HG03135 (cell line): ENCODE measurements at regions not wholly inside any gene's neighbourhood (a gene's known extent, or its start where the extent isn't known, plus 50 kb on each side); places are given as distances from the start of the nearest gene placed in this dataset.
A peak's percentile ranks its signal among the peaks of the same experiment; 100 is the strongest.

Source experiments
- ATAC-seq: cut with Tn5 transposase; IDR thresholded peaks from one replicate; pipeline ENCODE4 v1.9.1; 2021; ENCODE audit warnings: mild to moderate bottlenecking, moderate library complexity; ENCODE audit not compliant: unreplicated experiment

DNA sequence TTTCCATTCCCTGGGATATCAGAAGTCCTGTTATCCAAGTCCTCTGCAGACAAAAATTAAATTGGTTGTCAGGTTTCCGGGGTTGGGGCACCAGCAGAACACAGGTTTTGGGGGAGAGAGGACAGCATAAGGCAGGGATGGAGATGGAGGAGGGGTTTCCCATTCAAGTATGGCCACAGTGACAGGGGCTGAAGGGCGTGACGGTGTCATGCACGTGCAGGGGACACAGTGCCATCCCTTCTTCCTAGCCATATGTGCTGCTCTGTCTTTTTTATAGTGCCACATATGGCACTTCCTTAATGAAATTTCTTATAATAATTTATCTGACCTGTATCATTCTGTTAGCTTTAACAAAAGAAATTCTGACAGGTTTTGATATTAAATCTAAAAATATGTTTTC, 259.2 kb downstream of the PTEN start:
- no peak for ATAC-seq

DNA sequence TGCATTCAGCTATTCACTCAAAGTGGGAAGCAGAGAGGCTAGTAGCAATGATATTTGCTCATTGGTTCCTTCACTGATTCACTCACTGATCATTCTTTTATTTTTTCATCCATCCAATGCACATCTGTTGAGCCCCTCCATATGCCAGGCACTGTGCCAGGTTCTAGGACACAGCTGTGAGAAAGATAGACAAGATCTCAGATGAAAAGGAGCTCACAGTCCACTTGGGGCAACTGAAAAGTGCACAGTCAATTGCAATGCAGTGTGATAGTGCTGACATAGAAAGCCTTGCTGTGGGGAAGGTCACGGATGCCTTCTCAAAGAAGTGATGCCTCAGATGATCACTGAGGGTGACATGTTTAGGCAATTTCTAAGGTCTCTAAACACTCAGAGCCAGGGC, 262.3 kb downstream of the PTEN start:
- ATAC-seq: no peak

- no peak for ATAC-seq
Measured at GRCh38 chr10:88126699-88127098, 263.3 kb downstream of the PTEN start.

DNA sequence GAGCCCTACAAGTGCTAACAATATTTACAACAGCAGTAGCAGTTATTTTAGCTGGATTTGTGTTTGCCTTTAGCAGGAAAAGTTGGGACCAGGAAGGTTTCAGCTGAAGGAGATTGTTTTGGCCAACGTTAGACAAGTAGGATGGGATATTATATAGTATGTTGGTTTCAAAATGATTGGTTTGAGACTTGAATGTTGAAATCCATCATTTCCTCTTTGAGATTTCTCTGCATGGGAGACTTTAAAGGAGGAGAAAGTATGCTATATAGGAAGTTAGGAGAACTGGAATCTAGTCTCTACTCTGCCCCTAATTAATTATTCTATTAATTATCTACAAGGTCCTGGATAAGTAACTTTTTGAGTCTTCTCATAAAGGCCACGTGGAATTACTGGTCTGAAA, 263.8 kb downstream of the PTEN start:
- no peak for ATAC-seq

DNA sequence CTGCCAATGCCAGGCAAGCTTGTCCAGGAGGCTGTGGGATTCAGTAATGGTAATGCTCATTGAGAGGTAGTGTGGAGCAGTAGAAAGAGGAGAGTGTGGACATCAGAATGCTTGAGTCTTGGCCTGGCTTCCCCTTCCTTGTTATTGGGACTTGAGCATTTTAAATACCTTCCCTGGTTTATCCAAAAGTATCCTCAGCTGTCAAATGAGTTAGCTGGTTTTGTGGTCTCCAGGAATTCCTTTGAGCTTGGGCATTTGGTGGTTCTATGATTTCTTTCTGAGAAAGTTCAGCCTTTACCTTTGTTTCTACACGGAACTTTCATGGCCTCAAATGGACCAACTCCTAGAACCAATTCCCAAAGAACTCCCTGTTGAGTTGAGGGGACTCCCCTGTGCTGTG, 264.3 kb downstream of the PTEN start:
- no peak for ATAC-seq

DNA sequence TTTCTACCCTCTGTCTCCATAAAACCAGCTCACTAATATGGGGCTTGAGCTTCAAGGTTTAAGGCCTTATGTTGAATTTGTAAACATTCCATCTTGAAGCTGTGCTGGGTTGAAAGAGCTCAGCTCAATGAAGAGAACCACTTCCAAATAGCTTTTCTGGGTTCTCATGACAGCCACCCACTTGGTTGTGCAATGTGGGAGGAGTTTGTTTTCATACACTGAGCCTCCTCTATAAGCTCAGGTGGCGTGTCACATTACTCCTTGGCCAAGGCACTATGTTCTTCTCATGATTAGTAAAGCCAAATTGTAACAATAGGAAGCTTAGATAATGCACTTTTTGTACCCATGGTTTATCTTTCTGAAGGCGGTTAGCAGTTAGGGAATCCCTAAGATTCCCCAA, 265.6 kb downstream of the PTEN start:
- ATAC-seq: no peak

GRCh38 chr10:88130912-88131311, 267.5 kb downstream of the PTEN start:
- ATAC-seq: no peak

DNA sequence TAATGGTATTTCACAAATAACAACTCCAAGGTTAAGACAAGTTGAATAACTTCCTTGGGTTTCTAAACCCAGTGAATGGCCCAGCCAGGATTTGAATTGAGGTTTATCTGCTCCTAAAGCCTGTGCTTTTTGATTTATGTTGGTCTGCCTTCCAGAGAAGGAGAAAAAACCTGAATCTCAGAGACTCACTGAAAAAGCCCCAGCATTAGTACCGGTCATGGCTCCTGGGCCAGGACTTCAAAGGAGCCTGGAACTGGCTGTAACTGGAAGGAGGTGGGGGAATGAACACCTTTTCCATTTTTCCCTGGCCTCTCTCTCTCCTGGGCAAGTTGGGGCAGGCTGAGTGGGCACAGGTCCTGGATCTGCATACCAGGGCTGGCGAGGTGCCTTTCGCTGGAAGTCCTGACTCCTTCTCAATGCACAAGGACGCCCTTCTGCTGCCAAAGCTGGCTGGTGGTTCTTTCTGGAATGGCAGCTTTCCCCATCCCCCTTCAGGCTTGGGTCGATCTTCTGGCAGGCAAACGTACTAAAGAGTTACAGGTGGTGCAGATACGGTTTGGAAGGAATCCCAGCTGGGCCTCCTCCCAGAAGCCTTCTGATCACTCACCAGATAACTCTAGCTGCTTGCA, 268.2 kb downstream of the PTEN start:
- ATAC-seq: no peak

- no peak for ATAC-seq
Measured at GRCh38 chr10:88136712-88137111, 273.3 kb downstream of the PTEN start.

- peak; percentile 89 for ATAC-seq
Measured at GRCh38 chr10:88138319-88138848, 275.0 kb downstream of the PTEN start.

GRCh38 chr10:88147000-88147798, 283.8 kb downstream of the PTEN start:
- ATAC-seq: no peak

GRCh38 chr10:88149906-88150305, 286.5 kb downstream of the PTEN start:
- no peak for ATAC-seq

- ATAC-seq: no peak
Measured at GRCh38 chr10:88150339-88150738, 286.9 kb downstream of the PTEN start.

DNA sequence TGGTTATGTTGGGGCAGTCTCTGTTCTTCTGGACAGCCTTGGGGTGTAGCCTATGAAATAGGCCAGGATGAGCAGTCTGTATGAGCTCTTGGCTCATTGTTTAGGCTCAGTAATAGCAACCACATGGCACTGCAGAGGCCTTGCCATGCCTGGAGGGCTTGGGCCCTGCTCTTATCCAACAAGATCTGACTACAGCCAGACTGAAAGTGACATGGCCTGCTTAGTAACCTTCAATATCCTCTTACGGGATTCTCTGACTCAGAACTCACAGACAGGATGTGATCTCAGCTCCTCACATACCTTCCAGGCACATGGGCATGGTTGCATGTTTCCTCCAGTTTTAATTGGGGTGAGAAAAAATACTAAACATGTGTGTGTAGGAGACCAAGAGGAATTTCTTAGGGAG, 289.3 kb downstream of the PTEN start:
- ATAC-seq: peak; percentile 73

- ATAC-seq: no peak
Measured at GRCh38 chr10:88154596-88155250, 291.3 kb downstream of the PTEN start.

DNA sequence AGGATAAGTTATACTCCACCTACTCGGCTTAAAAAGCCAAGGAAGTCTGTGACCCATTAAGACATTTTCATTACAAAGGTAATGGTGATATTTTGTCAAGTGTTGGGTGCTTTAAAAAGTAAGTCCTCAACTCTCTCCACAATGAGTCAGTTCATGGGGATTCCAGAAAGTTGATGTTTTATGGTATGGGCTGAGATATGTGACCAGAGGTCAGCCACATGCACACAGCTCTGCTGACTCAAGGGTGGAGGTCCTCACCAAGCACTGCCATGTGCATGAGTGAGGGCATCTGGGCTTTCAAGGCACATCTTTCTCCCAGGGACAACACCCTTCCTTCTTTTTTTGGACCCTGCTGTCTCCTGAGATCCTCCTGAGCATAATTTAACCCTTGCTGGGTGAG, 292.9 kb downstream of the PTEN start:
- no peak for ATAC-seq

DNA sequence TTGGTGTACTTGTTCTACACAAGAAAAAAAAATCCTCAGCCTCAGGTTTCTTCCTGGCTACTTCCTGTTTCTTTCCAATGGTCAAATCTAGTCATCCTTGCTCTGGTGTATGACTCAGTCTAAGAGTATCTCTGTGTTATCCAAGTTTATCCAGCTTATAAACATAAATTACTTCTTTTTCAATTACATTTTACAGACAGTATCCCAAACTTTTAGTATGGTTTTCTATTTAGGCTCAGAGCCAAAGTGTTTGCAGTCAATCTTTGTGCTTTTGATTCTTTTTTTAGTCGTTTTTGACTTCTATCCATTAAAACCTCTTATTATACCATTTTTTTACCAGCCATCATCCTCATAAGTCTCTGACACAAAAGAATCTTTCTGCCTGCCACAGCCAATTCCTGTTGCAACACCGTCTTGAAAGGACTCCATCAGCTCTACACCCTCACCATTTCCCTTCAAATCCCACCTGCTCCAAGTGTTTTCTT, 294.6 kb downstream of the PTEN start:
- ATAC-seq: no peak

- ATAC-seq: no peak
Measured at GRCh38 chr10:88158526-88159122, 295.2 kb downstream of the PTEN start.

DNA sequence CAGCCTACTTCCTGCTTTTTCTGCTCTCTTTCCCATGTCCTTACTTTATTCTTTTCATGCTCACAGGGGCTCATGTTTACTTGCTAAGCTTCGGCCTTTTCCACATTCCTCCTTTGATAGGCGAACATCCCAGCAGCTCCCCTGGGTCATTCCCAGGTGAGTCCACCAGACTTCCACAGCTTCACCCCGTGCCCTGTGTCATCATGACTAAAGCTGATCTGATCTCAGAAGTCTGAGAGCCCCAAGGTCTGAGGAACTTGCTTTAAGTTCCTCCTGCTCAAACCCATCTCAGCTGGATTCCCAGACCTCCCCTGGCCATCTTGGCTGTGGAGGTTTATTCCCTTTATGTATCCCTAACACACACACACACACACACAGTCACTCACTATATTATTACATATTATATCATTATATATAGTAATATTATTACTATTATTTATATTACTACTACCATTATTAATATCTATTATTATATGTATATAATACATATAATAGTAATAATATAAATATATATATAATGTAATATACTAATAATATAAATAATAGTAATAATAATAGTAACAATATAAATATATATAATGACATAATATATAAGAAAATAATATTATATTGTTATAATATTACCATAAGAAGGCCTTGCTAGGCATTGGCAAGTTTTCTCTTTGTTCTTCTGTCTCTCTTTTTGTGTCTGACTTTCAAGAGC, 295.9 kb downstream of the PTEN start:
- no peak for ATAC-seq

DNA sequence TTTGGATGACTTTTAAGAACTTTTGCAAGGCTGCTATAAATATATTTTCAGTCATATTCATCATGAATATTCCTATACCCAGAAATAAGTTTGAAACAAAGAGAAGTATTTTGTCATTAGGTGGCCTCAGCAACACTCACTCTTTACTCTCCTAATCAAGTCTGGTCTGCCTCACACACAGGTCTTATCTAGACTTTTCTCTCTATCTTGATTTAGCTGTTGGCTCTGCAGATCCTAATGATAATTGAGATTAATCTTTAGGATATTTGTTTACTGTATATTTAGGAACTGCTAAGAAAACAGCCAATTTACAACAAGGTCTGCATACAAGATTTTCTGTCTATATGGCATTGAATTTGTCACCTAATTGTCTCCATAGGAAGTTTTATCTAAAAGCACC, 297.6 kb downstream of the PTEN start:
- no peak for ATAC-seq

DNA sequence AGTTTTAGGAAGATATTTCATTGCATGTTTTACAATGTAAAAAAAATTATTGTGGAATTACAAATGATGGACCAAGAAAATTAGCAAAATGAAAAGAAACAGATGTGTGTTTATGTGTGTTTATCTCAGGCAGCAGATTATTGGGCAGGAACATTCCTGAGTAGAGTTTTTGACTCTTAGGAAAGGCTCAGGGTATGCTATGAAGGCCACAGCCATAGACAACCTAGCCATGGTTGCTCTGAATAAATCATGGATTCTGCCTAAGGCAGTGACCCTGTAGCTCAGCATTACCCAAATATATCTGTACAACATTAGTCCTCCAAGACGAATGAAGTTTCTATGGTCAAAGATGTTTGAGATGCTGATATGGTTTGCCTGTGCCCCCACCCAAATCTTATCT, 298.3 kb downstream of the PTEN start:
- ATAC-seq: no peak
